HEK293 (cell line): ENCODE measurements at regions not wholly inside any gene's neighbourhood (a gene's known extent, or its start where the extent isn't known, plus 50 kb on each side); places are given as distances from the start of the nearest gene placed in this dataset.

ENCODE experiments used
- CTCF ChIA-PET: fragments of 350-600 bp; formaldehyde crosslinking; extraction: SDS; loops from one replicate; lab custom pipeline; 2021; ENCODE audit warnings: antibody characterized with exemption; lab: Yijun Ruan, JAX
- POLR2A ChIA-PET: fragments of 300-600 bp; formaldehyde crosslinking; extraction: SDS; loops from one replicate; lab custom pipeline; 2020; ENCODE audit warnings: antibody characterized with exemption, inconsistent platforms; lab: Yijun Ruan, JAX
- H3K27ac ChIP-seq: fragments of 200-500 bp; sonication (Bioruptor generic); 2 replicates; pipeline ENCODE4 v1.5.1; 2014; ENCODE audit warnings: low read depth, low read length, control low read depth, inconsistent platforms; ENCODE audit errors: extremely low read depth
- H3K36me3 ChIP-seq, 2 experiments: fragments of 200-500 bp in 1 of 2; sonication (Bioruptor generic) in 1 of 2; 1 replicate in 1 of 2; 2 replicates in 1 of 2; pipeline ENCODE4 v1.5.1; 2014 to 2017; ENCODE audit warnings: inconsistent platforms in 2 of 2, low read length in 2 of 2; ENCODE audit not compliant: control insufficient read depth in 2 of 2, insufficient read depth in 1 of 2
- H3K4me1 ChIP-seq: fragments of 200-500 bp; sonication (Bioruptor generic); 2 replicates; pipeline ENCODE4 v1.5.1; 2014; ENCODE audit warnings: mild to moderate bottlenecking, low read length, inconsistent platforms; ENCODE audit not compliant: control insufficient read depth, insufficient read depth
- H3K4me3 ChIP-seq: 2 replicates; pipeline ENCODE4 v1.5.1; 2011; ENCODE audit warnings: low read depth, mild to moderate bottlenecking, control low read depth, low read length, moderate library complexity
- H3K9me3 ChIP-seq: fragments of 200-500 bp; sonication (Bioruptor generic); 2 replicates; pipeline ENCODE4 v1.5.1; 2014; ENCODE audit warnings: low read depth, low read length, inconsistent platforms; ENCODE audit not compliant: control insufficient read depth, insufficient read depth
- BCL6B ChIP-seq: fragments of 450-650 bp; formaldehyde crosslinking; IDR thresholded peaks from 2 replicates; pipeline ENCODE4 v1.5.1; 2017; ENCODE audit warnings: missing biosample characterization, missing genetic modification characterization
- GLI2 ChIP-seq: fragments of 450-650 bp; formaldehyde crosslinking; IDR thresholded peaks from 2 replicates; pipeline ENCODE4; 2017; ENCODE audit warnings: missing biosample characterization, missing genetic modification characterization, low read depth, borderline replicate concordance
- KLF7 ChIP-seq: fragments of 450-650 bp; formaldehyde crosslinking; IDR thresholded peaks from 2 replicates; pipeline ENCODE4 v1.5.1; 2016; ENCODE audit warnings: missing biosample characterization, missing genetic modification characterization, borderline replicate concordance
- ZBTB20 ChIP-seq: fragments of 450-650 bp; formaldehyde crosslinking; IDR thresholded peaks from 2 replicates; pipeline ENCODE4 v1.5.1; 2016; ENCODE audit warnings: missing biosample characterization, missing genetic modification characterization
- ZNF184 ChIP-seq: fragments of 450-650 bp; IDR thresholded peaks from 2 replicates; pipeline ENCODE4 v1.5.1; 2018; ENCODE audit warnings: missing biosample characterization, mild to moderate bottlenecking, missing genetic modification characterization
- ZNF248 ChIP-seq: fragments of 450-650 bp; formaldehyde crosslinking; IDR thresholded peaks from 2 replicates; pipeline ENCODE4 v1.5.1; 2017; ENCODE audit warnings: missing biosample characterization, missing genetic modification characterization
- ZNF274 ChIP-seq, 2 experiments: fragments of 200-500 bp in 1 of 2; fragments of 450-650 bp in 1 of 2; sonication (Bioruptor generic) in 1 of 2; formaldehyde crosslinking in 1 of 2; IDR thresholded peaks; 2 replicates each; pipeline versions ENCODE4 v1.5.1 to v1.6.1; 2014 to 2016; ENCODE audit warnings: borderline replicate concordance in 1 of 2, inconsistent platforms in 1 of 2, low read length in 1 of 2, missing biosample characterization in 1 of 2, missing genetic modification characterization in 1 of 2
- ZNF280C ChIP-seq: fragments of 450-650 bp; formaldehyde crosslinking; IDR thresholded peaks from 2 replicates; pipeline ENCODE4 v1.5.1; 2016; ENCODE audit warnings: missing biosample characterization, missing genetic modification characterization
- ZNF302 ChIP-seq: fragments of 450-650 bp; formaldehyde crosslinking; IDR thresholded peaks from 2 replicates; pipeline ENCODE4 v1.5.1; 2016; ENCODE audit warnings: missing biosample characterization, missing genetic modification characterization, low read depth
- ZNF449 ChIP-seq: fragments of 450-650 bp; formaldehyde crosslinking; IDR thresholded peaks from 2 replicates; pipeline ENCODE4 v1.5.1; 2017; ENCODE audit warnings: missing biosample characterization, mild to moderate bottlenecking, missing genetic modification characterization, moderate library complexity
- ZNF521 ChIP-seq: fragments of 450-650 bp; formaldehyde crosslinking; IDR thresholded peaks from 2 replicates; pipeline ENCODE4 v1.5.1; 2017; ENCODE audit warnings: missing biosample characterization, mild to moderate bottlenecking, missing genetic modification characterization
- ZNF555 ChIP-seq: fragments of 450-650 bp; formaldehyde crosslinking; conservative IDR thresholded peaks from 2 replicates; pipeline ENCODE4 v1.5.1; 2017; ENCODE audit warnings: missing biosample characterization, mild to moderate bottlenecking, missing genetic modification characterization, inconsistent platforms
- ZNF585B ChIP-seq: fragments of 450-650 bp; formaldehyde crosslinking; IDR thresholded peaks from 2 replicates; pipeline ENCODE4 v1.5.1; 2016; ENCODE audit warnings: missing biosample characterization, missing genetic modification characterization
- ZNF768 ChIP-seq: fragments of 450-650 bp; formaldehyde crosslinking; IDR thresholded peaks from 2 replicates; pipeline ENCODE4 v1.5.1; 2018; ENCODE audit warnings: missing biosample characterization, mild to moderate bottlenecking, missing genetic modification characterization

GRCh38 chr17:14940938-14941265, 324.2 kb downstream of the PMP22 start:
- Histone ChIP-seq H3K36me3 (no peaks in the 10 kb centered on the region), H3K4me1 (no peaks in the 10 kb centered on the region), H3K4me3 (no peak overlapping the region), H3K9me3 (no peaks in the 10 kb centered on the region), H3K27ac (no peak overlapping the region)
- CTCF ChIA-PET = interaction anchor here (1.1 to 3.3 kb wide), 3 partner anchors 14 to 272 kb away, joined by 3 to 17 read pairs (median 9); no protein-coding TSS in a partner anchor
- POLR2A ChIA-PET = no interaction called here
- no peak for TF ChIP-seq ZNF585B (tag by site-specific recombination)
- TF ChIP-seq ZNF280C (tag by site-specific recombination) = no peak
- TF ChIP-seq BCL6B (tag by site-specific recombination) = no peak
- no peak for TF ChIP-seq ZNF449
- TF ChIP-seq KLF7 (tag by site-specific recombination) = no peak
- TF ChIP-seq ZNF248 = no peak

- H3K36me3 ChIP-seq = no peaks in the 10 kb centered on the region
- H3K9me3 ChIP-seq = no peaks in the 10 kb centered on the region
- no peaks in the 10 kb centered on the region for H3K4me1 ChIP-seq
- no peak overlapping the region for H3K27ac ChIP-seq
- POLR2A ChIA-PET = no interaction called here
- no peak overlapping the region for H3K4me3 ChIP-seq
- no peak for TF ChIP-seq ZNF184 (tag by site-specific recombination)
- TF ChIP-seq ZNF768 (tag by site-specific recombination) = no peak
- TF ChIP-seq ZBTB20 (tag by site-specific recombination) = no peak
- CTCF ChIA-PET = interaction anchor here (1.1 to 3.3 kb wide), 3 partner anchors 13 to 273 kb away, joined by 3 to 17 read pairs (median 9); no protein-coding TSS in a partner anchor
Measured at GRCh38 chr17:14940108-14940937, 324.8 kb downstream of the PMP22 start.

- POLR2A ChIA-PET = no interaction called here
- no peaks in the 10 kb centered on the region for H3K36me3 ChIP-seq
- TF ChIP-seq ZNF280C (tag by site-specific recombination) (no peak), ZNF521 (tag by site-specific recombination) (no peak), ZNF274 (IDR thresholded peaks at IDR 0.05; ENCODE audit: low read length) (no peak), ZNF274 (tag by site-specific recombination; IDR thresholded peaks at IDR 0.05; ENCODE audit: borderline replicate concordance) (no peak), GLI2 (tag by site-specific recombination) (no peak), ZNF302 (tag by site-specific recombination) (no peak), ZNF555 (tag by site-specific recombination) (no peak)
- TF ChIP-seq, all 188 proteins: peak for 0
- Histone ChIP-seq H3K4me1 (no peaks in the 10 kb centered on the region), H3K4me3 (no peak overlapping the region), H3K9me3 (no peaks in the 10 kb centered on the region), H3K27ac (no peak overlapping the region)
- CTCF ChIA-PET = interaction anchor here (0.7 to 3.1 kb wide), 3 partner anchors 9 to 220 kb away, joined by 3 to 20 read pairs (median 3); no protein-coding TSS in a partner anchor
Measured at GRCh38 chr17:14935845-14936485, 329.2 kb downstream of the PMP22 start.
